IMR-90 (cell line): ENCODE measurements at regions not wholly inside any gene's neighbourhood (a gene's known extent, or its start where the extent isn't known, plus 50 kb on each side); places are given as distances from the start of the nearest gene placed in this dataset.

Experiments
- ATAC-seq: fragments of 200-7000 bp; cut with Tn5 transposase; 2 replicates; pipeline ENCODE4 v1.9.1; 2020; ENCODE audit warnings: low read depth, mild to moderate bottlenecking, moderate library complexity
- BruUV-seq: library from RNA; stranded (reverse); fragments of 400-500 nt; replicated peaks from 2 replicates; lab custom pipeline; 2021; lab: Mats Ljungman, UMichigan
- CTCF ChIA-PET: fragments of 300-600 bp; formaldehyde crosslinking; extraction: SDS; loops from one replicate; lab custom pipeline; 2021; ENCODE audit warnings: antibody characterized with exemption; lab: Yijun Ruan, JAX
- POLR2A ChIA-PET: fragments of 300-600 bp; sonication (Branson Sonifier 250); formaldehyde crosslinking; loops from one replicate; lab custom pipeline; 2022; ENCODE audit warnings: antibody characterized with exemption; ENCODE audit not compliant: unreplicated experiment; lab: Charles Lee
- DNase-seq: peaks from one replicate; pipeline ENCODE4 v3.0.0; 2013
- H2AFZ ChIP-seq: replicated peaks from 2 replicates; pipeline ENCODE3; 2013; ENCODE audit warnings: low read length, mild to moderate bottlenecking; ENCODE audit not compliant: poor library complexity
- H2AK5ac ChIP-seq: 2 replicates; pipeline ENCODE4 v1.6.1; 2013; ENCODE audit warnings: low read depth, low read length, inconsistent platforms
- H2AK9ac ChIP-seq: replicated peaks from 2 replicates; pipeline ENCODE3; 2013; ENCODE audit warnings: mild to moderate bottlenecking, low read depth, low read length, moderate library complexity; ENCODE audit not compliant: poor library complexity
- H2BK120ac ChIP-seq: 2 replicates; pipeline ENCODE4 v1.6.1; 2013; ENCODE audit warnings: low read depth, low read length, inconsistent platforms
- H2BK15ac ChIP-seq: 3 replicates; pipeline ENCODE4 v1.6.1; 2013; ENCODE audit warnings: low read depth, low read length, inconsistent platforms
- H2BK20ac ChIP-seq: 2 replicates; pipeline ENCODE4 v1.6.1; 2013; ENCODE audit warnings: low read depth, mild to moderate bottlenecking, inconsistent platforms, low read length, moderate library complexity
- H2BK5ac ChIP-seq: 2 replicates; pipeline ENCODE4 v1.6.1; 2013; ENCODE audit warnings: mild to moderate bottlenecking, low read depth, low read length, inconsistent platforms; ENCODE audit not compliant: poor library complexity, severe bottlenecking
- H3K14ac ChIP-seq: replicated peaks from 2 replicates; pipeline ENCODE4 v1.6.1; 2013; ENCODE audit warnings: low read depth, low read length, inconsistent platforms
- H3K18ac ChIP-seq: 2 replicates; pipeline ENCODE4 v1.6.1; 2013; ENCODE audit warnings: low read depth, low read length, control low read depth
- H3K23ac ChIP-seq: 2 replicates; pipeline ENCODE4 v1.6.1; 2013; ENCODE audit warnings: low read depth, low read length, inconsistent platforms
- H3K27ac ChIP-seq: 2 replicates; pipeline ENCODE4 v1.5.1; 2013; ENCODE audit warnings: mild to moderate bottlenecking, control low read depth, low read length; ENCODE audit not compliant: insufficient read depth
- H3K27me3 ChIP-seq: 2 replicates; pipeline ENCODE4 v1.6.1; 2013; ENCODE audit warnings: low read length; ENCODE audit not compliant: control insufficient read depth, insufficient read depth
- H3K36me3 ChIP-seq: 2 replicates; pipeline ENCODE4 v1.6.1; 2013; ENCODE audit warnings: low read length, mixed read lengths; ENCODE audit not compliant: control insufficient read depth, insufficient read depth
- H3K4ac ChIP-seq: 2 replicates; pipeline ENCODE4 v1.6.1; 2013; ENCODE audit warnings: low read depth, low read length, inconsistent platforms
- H3K4me1 ChIP-seq: 2 replicates; pipeline ENCODE4 v1.6.1; 2013; ENCODE audit warnings: low read length, mixed read lengths; ENCODE audit not compliant: control insufficient read depth, insufficient read depth
- H3K4me2 ChIP-seq: 2 replicates; pipeline ENCODE4 v1.6.1; 2013; ENCODE audit warnings: low read depth, mild to moderate bottlenecking, control low read depth, low read length, moderate library complexity
- H3K4me3 ChIP-seq: 2 replicates; pipeline ENCODE4 v1.5.1; 2013; ENCODE audit warnings: low read depth, mild to moderate bottlenecking, control low read depth, low read length, moderate library complexity; ENCODE audit not compliant: insufficient read depth
- H3K56ac ChIP-seq: 2 replicates; pipeline ENCODE4 v1.6.1; 2013; ENCODE audit warnings: low read length, inconsistent platforms; ENCODE audit not compliant: insufficient read depth; ENCODE audit errors: extremely low read depth
- H3K79me1 ChIP-seq, 2 experiments: 2 replicates each; pipeline ENCODE4 v1.6.1; 2013; ENCODE audit warnings: low read length in 2 of 2, inconsistent platforms in 1 of 2, low read depth in 1 of 2
- H3K9ac ChIP-seq: 2 replicates; pipeline ENCODE4 v1.6.1; 2013; ENCODE audit warnings: low read depth, low read length, control low read depth
- H3K9me1 ChIP-seq: 2 replicates; pipeline ENCODE4 v1.6.1; 2013; ENCODE audit warnings: low read length, inconsistent platforms; ENCODE audit not compliant: insufficient read depth
- H3K9me3 ChIP-seq: 2 replicates; pipeline ENCODE4 v1.6.1; 2013; ENCODE audit warnings: low read length; ENCODE audit not compliant: control insufficient read depth, insufficient read depth
- H4K20me1 ChIP-seq: 2 replicates; pipeline ENCODE4 v1.6.1; 2013; ENCODE audit warnings: low read length, inconsistent platforms; ENCODE audit not compliant: insufficient read depth
- H4K5ac ChIP-seq: 2 replicates; pipeline ENCODE4 v1.6.1; 2013; ENCODE audit warnings: mild to moderate bottlenecking, low read depth, low read length, control low read depth
- H4K8ac ChIP-seq, 2 experiments: 2 replicates each; pipeline ENCODE4 v1.6.1; 2013; ENCODE audit warnings: low read depth in 2 of 2, low read length in 2 of 2, control low read depth in 1 of 2, inconsistent platforms in 1 of 2
- H4K91ac ChIP-seq: 2 replicates; pipeline ENCODE4 v1.6.1; 2013; ENCODE audit warnings: low read depth, low read length, inconsistent platforms; ENCODE audit not compliant: insufficient read depth
- CEBPB ChIP-seq: IDR thresholded peaks from 2 replicates; pipeline ENCODE4 v1.6.1; 2012; ENCODE audit warnings: low read depth, low read length, improper control_type of control experiment
- MAFK ChIP-seq: IDR thresholded peaks from 2 replicates; pipeline ENCODE4 v1.6.1; 2012; ENCODE audit warnings: low read depth, low read length, improper control_type of control experiment
- MXI1 ChIP-seq: IDR thresholded peaks from 2 replicates; pipeline ENCODE4 v1.6.1; 2012; ENCODE audit warnings: low read depth, mild to moderate bottlenecking, low read length, moderate library complexity, borderline replicate concordance
- NFE2L2 ChIP-seq: fragments of 150-350 bp; IDR thresholded peaks from 2 replicates; pipeline ENCODE4 v1.6.1; 2016; ENCODE audit warnings: low read depth, mild to moderate bottlenecking, low read length
- RCOR1 ChIP-seq: IDR thresholded peaks from 2 replicates; pipeline ENCODE4 v1.6.1; 2012; ENCODE audit warnings: mild to moderate bottlenecking, low read length, improper control_type of control experiment; ENCODE audit not compliant: insufficient replicate concordance
- RFX5 ChIP-seq: IDR thresholded peaks from 2 replicates; pipeline ENCODE4 v1.8.0; 2012; ENCODE audit warnings: low read depth, mild to moderate bottlenecking, low read length, moderate library complexity
- SMC3 ChIP-seq: fragments of 150-350 bp; IDR thresholded peaks from 2 replicates; pipeline ENCODE4 v1.6.1; 2016; ENCODE audit warnings: low read depth, mild to moderate bottlenecking, antibody characterized with exemption, low read length, moderate library complexity
- WGBS, 2 experiments: methylation state at CpG; one replicate each; pipeline versions ENCODE4 v1.1.5 to v1.1.7; 2013; ENCODE audit warnings: missing lambda C conversion rate in 2 of 2; ENCODE audit not compliant: insufficient read length in 1 of 2; ENCODE audit errors: extremely low coverage in 2 of 2; 5-methylcytosine and 5-hydroxymethylcytosine counted together
- dilution Hi-C: fragments of 300-500 bp; cut with HindIII; formaldehyde crosslinking; loops from one replicate; pipeline ENCODE4 v1.14.3; 2018; ENCODE audit warnings: low sequenced_read_pairs; ENCODE audit not compliant: unreplicated experiment
- in situ Hi-C: fragments of 300-500 bp; cut with MboI; formaldehyde crosslinking; loops from 3 replicates; pipeline ENCODE4 v1.14.3; 2019; ENCODE audit warnings: low sequenced_read_pairs, inconsistent platforms, mixed read lengths
- intact Hi-C: fragments of 100-400 bp; cut with micrococcal nuclease; formaldehyde crosslinking; loops from 2 replicates; pipeline ENCODE4 v1.10.0; 2022
- TF ChIP-seq, protein P1 (sequence below): conservative IDR thresholded peaks from 2 replicates; pipeline ENCODE4 v1.5.1; 2012; ENCODE audit warnings: mild to moderate bottlenecking, low read depth, low read length, improper control_type of control experiment
- TF ChIP-seq, protein P2 (sequence below): fragments of 150-350 bp; IDR thresholded peaks from 2 replicates; pipeline ENCODE4 v1.6.1; 2016; ENCODE audit warnings: low read depth, mild to moderate bottlenecking, low read length, moderate library complexity, borderline replicate concordance

DNA sequence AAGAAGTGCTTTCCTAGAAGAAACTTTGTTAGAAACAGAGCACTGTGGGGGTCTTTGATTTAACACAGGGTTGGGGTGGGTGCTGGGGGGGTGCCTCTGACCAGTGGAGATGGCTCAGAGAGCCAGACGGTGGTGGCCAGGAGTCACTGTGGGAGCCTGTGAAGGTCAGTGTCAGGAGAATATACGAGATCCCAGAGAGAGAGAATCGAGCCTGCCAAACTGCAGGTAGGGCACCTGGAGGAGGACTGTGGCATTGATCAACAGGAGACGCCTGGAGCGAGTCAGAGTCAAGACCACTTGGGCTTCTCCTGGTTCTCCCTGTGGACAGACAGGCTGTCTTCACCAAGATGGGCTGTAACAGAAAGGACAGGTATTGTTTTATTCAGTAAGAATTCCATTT lies 136.5 kb upstream of the TWIST2 start:
- ChIA-PET CTCF (no interaction called here), POLR2A (no interaction called here)
- Histone ChIP-seq H4K5ac (no peak overlapping the region), H2BK20ac (no peak overlapping the region), H3K18ac (no peak overlapping the region), H3K27me3 (peaks cover 13% of the 10 kb centered on the region), H4K91ac (no peak overlapping the region), H2AK9ac (no peak overlapping the region), H3K27ac (no peak overlapping the region), H2BK15ac (no peak overlapping the region), H4K8ac (no peak overlapping the region), H3K4me3 (no peak overlapping the region), H3K23ac (no peak overlapping the region), H3K4me2 (no peak overlapping the region), H4K20me1 (no peaks in the 10 kb centered on the region), H3K79me1 (no peaks in the 10 kb centered on the region), H3K4me1 (no peaks in the 10 kb centered on the region), H3K9me3 (peaks cover 3% of the 10 kb centered on the region; the same call in 1 of the 2 replicates), H2BK5ac (no peak overlapping the region), H3K36me3 (no peaks in the 10 kb centered on the region), H2AK5ac (no peak overlapping the region), H3K9me1 (peaks cover 7% of the 10 kb centered on the region), H3K14ac (no peak overlapping the region), H3K9ac (no peak overlapping the region), H3K4ac (no peak overlapping the region), H2AFZ (no peak overlapping the region), H2BK120ac (no peak overlapping the region), H3K56ac (no peak overlapping the region)
- intact Hi-C loops = no loop called here
- no peak for TF ChIP-seq CEBPB
- TF ChIP-seq SMC3 = no peak
- no peak for TF ChIP-seq MAFK
- no peak for TF ChIP-seq RCOR1
- TF ChIP-seq RFX5 = no peak
- TF ChIP-seq, protein P1, sequence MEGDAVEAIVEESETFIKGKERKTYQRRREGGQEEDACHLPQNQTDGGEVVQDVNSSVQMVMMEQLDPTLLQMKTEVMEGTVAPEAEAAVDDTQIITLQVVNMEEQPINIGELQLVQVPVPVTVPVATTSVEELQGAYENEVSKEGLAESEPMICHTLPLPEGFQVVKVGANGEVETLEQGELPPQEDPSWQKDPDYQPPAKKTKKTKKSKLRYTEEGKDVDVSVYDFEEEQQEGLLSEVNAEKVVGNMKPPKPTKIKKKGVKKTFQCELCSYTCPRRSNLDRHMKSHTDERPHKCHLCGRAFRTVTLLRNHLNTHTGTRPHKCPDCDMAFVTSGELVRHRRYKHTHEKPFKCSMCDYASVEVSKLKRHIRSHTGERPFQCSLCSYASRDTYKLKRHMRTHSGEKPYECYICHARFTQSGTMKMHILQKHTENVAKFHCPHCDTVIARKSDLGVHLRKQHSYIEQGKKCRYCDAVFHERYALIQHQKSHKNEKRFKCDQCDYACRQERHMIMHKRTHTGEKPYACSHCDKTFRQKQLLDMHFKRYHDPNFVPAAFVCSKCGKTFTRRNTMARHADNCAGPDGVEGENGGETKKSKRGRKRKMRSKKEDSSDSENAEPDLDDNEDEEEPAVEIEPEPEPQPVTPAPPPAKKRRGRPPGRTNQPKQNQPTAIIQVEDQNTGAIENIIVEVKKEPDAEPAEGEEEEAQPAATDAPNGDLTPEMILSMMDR = no peak
- no peak for TF ChIP-seq MXI1
- TF ChIP-seq, protein P2, sequence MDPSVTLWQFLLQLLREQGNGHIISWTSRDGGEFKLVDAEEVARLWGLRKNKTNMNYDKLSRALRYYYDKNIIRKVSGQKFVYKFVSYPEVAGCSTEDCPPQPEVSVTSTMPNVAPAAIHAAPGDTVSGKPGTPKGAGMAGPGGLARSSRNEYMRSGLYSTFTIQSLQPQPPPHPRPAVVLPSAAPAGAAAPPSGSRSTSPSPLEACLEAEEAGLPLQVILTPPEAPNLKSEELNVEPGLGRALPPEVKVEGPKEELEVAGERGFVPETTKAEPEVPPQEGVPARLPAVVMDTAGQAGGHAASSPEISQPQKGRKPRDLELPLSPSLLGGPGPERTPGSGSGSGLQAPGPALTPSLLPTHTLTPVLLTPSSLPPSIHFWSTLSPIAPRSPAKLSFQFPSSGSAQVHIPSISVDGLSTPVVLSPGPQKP = no peak
- no peak for TF ChIP-seq NFE2L2
- dilution Hi-C loops = no loop called here
- BruUV-seq = no TSS peak
- in situ Hi-C loops = no loop called here
- 56% methylated on average over 3 of the region's 5 CpGs; no CpG with 5 or more reads in 1 of the 2 experiments for WGBS, 2 experiments
- DNase-seq (no peak), ATAC-seq (no peak)
